Inflammatory macrophage (primary cell): ENCODE measurements at regions not wholly inside any gene's neighbourhood (a gene's known extent, or its start where the extent isn't known, plus 50 kb on each side); places are given as distances from the start of the nearest gene placed in this dataset.

Source experiments
- DNase-seq, 2 donors: peaks; one replicate each; pipeline ENCODE4 v3.0.0-alpha.2; 2020 to 2022

- DNase-seq: no peak
These were observed 516.3 kb upstream of the NOVA1 start for GRCh38 chr14:27114180-27114579.

- DNase-seq: no peak
These were observed 525.3 kb upstream of the NOVA1 start for GRCh38 chr14:27123162-27123561.

GRCh38 chr14:27127838-27128237, 530.0 kb upstream of the NOVA1 start:
- DNase-seq: no peak

- no peak for DNase-seq
These were observed 536.4 kb upstream of the NOVA1 start for GRCh38 chr14:27134200-27134599.

GRCh38 chr14:27145170-27145569, 547.3 kb upstream of the NOVA1 start:
- no peak for DNase-seq

GRCh38 chr14:27148143-27148542, 550.3 kb upstream of the NOVA1 start:
- DNase-seq: no peak

- DNase-seq: no peak
These were observed 566.3 kb upstream of the NOVA1 start for GRCh38 chr14:27164139-27164538.

- DNase-seq: no peak
These were observed 577.7 kb upstream of the NOVA1 start for GRCh38 chr14:27175489-27175888.

GRCh38 chr14:27181333-27181732, 583.5 kb upstream of the NOVA1 start:
- no peak for DNase-seq

GRCh38 chr14:27184427-27184826, 586.6 kb upstream of the NOVA1 start:
- no peak for DNase-seq

GRCh38 chr14:27186048-27186447, 588.2 kb upstream of the NOVA1 start:
- no peak for DNase-seq

GRCh38 chr14:27187136-27187535, 589.3 kb upstream of the NOVA1 start:
- no peak for DNase-seq

GRCh38 chr14:27190296-27190695, 592.5 kb upstream of the NOVA1 start:
- DNase-seq: no peak

- no peak for DNase-seq
These were observed 601.4 kb upstream of the NOVA1 start for GRCh38 chr14:27199272-27199671.

GRCh38 chr14:27205036-27205435, 607.2 kb upstream of the NOVA1 start:
- no peak for DNase-seq

GRCh38 chr14:27211741-27212140, 613.9 kb upstream of the NOVA1 start:
- DNase-seq: no peak

GRCh38 chr14:27222671-27223070, 624.8 kb upstream of the NOVA1 start:
- no peak for DNase-seq

- no peak for DNase-seq
These were observed 626.1 kb upstream of the NOVA1 start for GRCh38 chr14:27223906-27224305.

GRCh38 chr14:27228053-27228452, 630.2 kb upstream of the NOVA1 start:
- DNase-seq: no peak

GRCh38 chr14:27234331-27234730, 636.5 kb upstream of the NOVA1 start:
- no peak for DNase-seq

GRCh38 chr14:27236601-27237000, 638.8 kb upstream of the NOVA1 start:
- no peak for DNase-seq

GRCh38 chr14:27242874-27243273, 645.0 kb upstream of the NOVA1 start:
- no peak for DNase-seq

GRCh38 chr14:27243365-27243764, 645.5 kb upstream of the NOVA1 start:
- no peak for DNase-seq

- no peak for DNase-seq
These were observed 648.1 kb upstream of the NOVA1 start for GRCh38 chr14:27245947-27246346.

- no peak for DNase-seq
These were observed 656.1 kb upstream of the NOVA1 start for GRCh38 chr14:27253966-27254365.

- no peak for DNase-seq
These were observed 659.0 kb upstream of the NOVA1 start for GRCh38 chr14:27256805-27257204.
